ENCODE measurements at regions not wholly inside any gene's neighbourhood (a gene's known extent, or its start where the extent isn't known, plus 50 kb on each side); places are given as distances from the start of the nearest gene placed in this dataset.

GRCh38 chr17:74147966-74148365 lies 55.5 kb upstream of the RPL38 start:
- H3K4me1 ChIP-seq (ENCODE audit: control insufficient read depth, insufficient read depth, low read length) = no peaks in the 10 kb centered on the region
- intact Hi-C loops (cut with micrococcal nuclease; ENCODE audit: unreplicated experiment) = no loop called here

DNA sequence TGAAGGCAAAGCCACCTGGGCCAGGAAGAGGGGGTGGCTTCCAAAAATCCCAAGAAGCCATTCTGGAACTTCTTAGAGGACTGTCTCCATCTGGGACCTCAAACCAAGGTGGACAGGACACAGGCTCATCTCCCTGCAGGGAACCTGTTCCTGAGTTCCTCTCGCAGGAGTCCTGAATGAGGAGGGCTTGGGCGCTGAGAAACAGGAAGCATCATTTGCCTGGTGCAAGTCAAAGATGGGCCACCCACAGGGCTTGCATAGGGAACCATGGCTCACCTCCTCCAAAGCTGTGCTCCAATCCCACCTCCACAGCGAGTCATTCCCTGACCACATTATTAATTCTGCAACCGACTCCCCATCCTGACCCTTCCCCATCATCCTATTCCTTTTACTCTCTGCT lies 55.0 kb upstream of the RPL38 start:
- Histone ChIP-seq H3K4me1 (ENCODE audit: control insufficient read depth, insufficient read depth, low read length) (no peaks in the 10 kb centered on the region), H3K36me3 (ENCODE audit: control insufficient read depth, insufficient read depth, low read length) (no peaks in the 10 kb centered on the region), H3K27me3 (ENCODE audit: control insufficient read depth, insufficient read depth, low read length) (no peaks in the 10 kb centered on the region; the same call in 1 of the 2 replicates), H3K27ac (ENCODE audit: low read length) (no peak overlapping the region), H3K4me3 (ENCODE audit: low read depth in 2 of 2, low read length in 2 of 2) (no peak overlapping the region), H3K9me3 (ENCODE audit: control insufficient read depth, insufficient read depth, low read depth, low read length) (0 out of 2 replicates have a peak, but pooled peaks cover 4% of the 10 kb centered on the region)
- in situ Hi-C loops (cut with HindIII; ENCODE audit: low pct_unique_long_range_greater_than_20kb, low sequenced_read_pairs) = no loop called here
- DNase-seq (ENCODE audit: low read depth, low spot score) = no peak
- CTCF ChIA-PET = no interaction called here
- no peak for ATAC-seq
- intact Hi-C loops (cut with micrococcal nuclease; ENCODE audit: unreplicated experiment) = no loop called here
- no TSS peak for BruUV-seq (replicated peaks)
- TF ChIP-seq SIN3A (IDR thresholded peaks at IDR 0.05; ENCODE audit: borderline replicate concordance, insufficient read depth, low read depth, low read length) (no peak), POLR2AphosphoS5 (IDR thresholded peaks at IDR 0.05; ENCODE audit: low read depth, low read length) (no peak), TCF7L2 (IDR thresholded peaks at IDR 0.05; ENCODE audit: low read depth, low read length) (no peak)
- TF ChIP-seq, protein P1, sequence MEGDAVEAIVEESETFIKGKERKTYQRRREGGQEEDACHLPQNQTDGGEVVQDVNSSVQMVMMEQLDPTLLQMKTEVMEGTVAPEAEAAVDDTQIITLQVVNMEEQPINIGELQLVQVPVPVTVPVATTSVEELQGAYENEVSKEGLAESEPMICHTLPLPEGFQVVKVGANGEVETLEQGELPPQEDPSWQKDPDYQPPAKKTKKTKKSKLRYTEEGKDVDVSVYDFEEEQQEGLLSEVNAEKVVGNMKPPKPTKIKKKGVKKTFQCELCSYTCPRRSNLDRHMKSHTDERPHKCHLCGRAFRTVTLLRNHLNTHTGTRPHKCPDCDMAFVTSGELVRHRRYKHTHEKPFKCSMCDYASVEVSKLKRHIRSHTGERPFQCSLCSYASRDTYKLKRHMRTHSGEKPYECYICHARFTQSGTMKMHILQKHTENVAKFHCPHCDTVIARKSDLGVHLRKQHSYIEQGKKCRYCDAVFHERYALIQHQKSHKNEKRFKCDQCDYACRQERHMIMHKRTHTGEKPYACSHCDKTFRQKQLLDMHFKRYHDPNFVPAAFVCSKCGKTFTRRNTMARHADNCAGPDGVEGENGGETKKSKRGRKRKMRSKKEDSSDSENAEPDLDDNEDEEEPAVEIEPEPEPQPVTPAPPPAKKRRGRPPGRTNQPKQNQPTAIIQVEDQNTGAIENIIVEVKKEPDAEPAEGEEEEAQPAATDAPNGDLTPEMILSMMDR (IDR thresholded peaks at IDR 0.05) = no peak
- TF ChIP-seq, protein P2, sequence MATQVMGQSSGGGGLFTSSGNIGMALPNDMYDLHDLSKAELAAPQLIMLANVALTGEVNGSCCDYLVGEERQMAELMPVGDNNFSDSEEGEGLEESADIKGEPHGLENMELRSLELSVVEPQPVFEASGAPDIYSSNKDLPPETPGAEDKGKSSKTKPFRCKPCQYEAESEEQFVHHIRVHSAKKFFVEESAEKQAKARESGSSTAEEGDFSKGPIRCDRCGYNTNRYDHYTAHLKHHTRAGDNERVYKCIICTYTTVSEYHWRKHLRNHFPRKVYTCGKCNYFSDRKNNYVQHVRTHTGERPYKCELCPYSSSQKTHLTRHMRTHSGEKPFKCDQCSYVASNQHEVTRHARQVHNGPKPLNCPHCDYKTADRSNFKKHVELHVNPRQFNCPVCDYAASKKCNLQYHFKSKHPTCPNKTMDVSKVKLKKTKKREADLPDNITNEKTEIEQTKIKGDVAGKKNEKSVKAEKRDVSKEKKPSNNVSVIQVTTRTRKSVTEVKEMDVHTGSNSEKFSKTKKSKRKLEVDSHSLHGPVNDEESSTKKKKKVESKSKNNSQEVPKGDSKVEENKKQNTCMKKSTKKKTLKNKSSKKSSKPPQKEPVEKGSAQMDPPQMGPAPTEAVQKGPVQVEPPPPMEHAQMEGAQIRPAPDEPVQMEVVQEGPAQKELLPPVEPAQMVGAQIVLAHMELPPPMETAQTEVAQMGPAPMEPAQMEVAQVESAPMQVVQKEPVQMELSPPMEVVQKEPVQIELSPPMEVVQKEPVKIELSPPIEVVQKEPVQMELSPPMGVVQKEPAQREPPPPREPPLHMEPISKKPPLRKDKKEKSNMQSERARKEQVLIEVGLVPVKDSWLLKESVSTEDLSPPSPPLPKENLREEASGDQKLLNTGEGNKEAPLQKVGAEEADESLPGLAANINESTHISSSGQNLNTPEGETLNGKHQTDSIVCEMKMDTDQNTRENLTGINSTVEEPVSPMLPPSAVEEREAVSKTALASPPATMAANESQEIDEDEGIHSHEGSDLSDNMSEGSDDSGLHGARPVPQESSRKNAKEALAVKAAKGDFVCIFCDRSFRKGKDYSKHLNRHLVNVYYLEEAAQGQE (IDR thresholded peaks at IDR 0.05; ENCODE audit: insufficient read depth in 1 of 2, low read depth in 2 of 2, low read length in 1 of 2) = no peak
- POLR2A ChIA-PET = no interaction called here

More at GRCh38 chr17:74147966-74148365, 55.5 kb upstream of the RPL38 start:
- Histone ChIP-seq H3K27me3 (ENCODE audit: control insufficient read depth, insufficient read depth, low read length) (no peaks in the 10 kb centered on the region; the same call in 1 of the 2 replicates), H3K9me3 (ENCODE audit: control insufficient read depth, insufficient read depth, low read depth, low read length) (0 out of 2 replicates have a peak, but pooled peaks cover 5% of the 10 kb centered on the region), H3K36me3 (ENCODE audit: control insufficient read depth, insufficient read depth, low read length) (no peaks in the 10 kb centered on the region), H3K4me3 (ENCODE audit: low read depth in 2 of 2, low read length in 2 of 2) (no peak overlapping the region), H3K27ac (ENCODE audit: low read length) (no peak overlapping the region)
- ChIA-PET POLR2A (no interaction called here), CTCF (no interaction called here)
- in situ Hi-C loops (cut with HindIII; ENCODE audit: low pct_unique_long_range_greater_than_20kb, low sequenced_read_pairs) = no loop called here
- DNase-seq (ENCODE audit: low read depth, low spot score) (no peak), ATAC-seq (no peak)
- BruUV-seq (replicated peaks) = no TSS peak
- TF ChIP-seq TCF7L2 (IDR thresholded peaks at IDR 0.05; ENCODE audit: low read depth, low read length) = no peak
- TF ChIP-seq, protein P2 (IDR thresholded peaks at IDR 0.05; ENCODE audit: insufficient read depth in 1 of 2, low read depth in 2 of 2, low read length in 1 of 2) = no peak

All from Panc1 (cell line).